Karpas-422 (cell line): ENCODE measurements at regions not wholly inside any gene's neighbourhood (a gene's known extent, or its start where the extent isn't known, plus 50 kb on each side); places are given as distances from the start of the nearest gene placed in this dataset.
"Not testable (repeated sequence)": the region's sequence is repeated elsewhere in the genome, so short reads cannot be mapped to it uniquely, and the experiment has no call there.

Experiments
- DNase-seq: peaks from one replicate; pipeline ENCODE4 v3.0.0-alpha.2; 2015
- H2AFZ ChIP-seq: fragments of 200-600 bp; sonication (generic); 2 replicates; pipeline ENCODE4 v1.6.1; 2014; ENCODE audit warnings: antibody characterized with exemption, low read length, mixed read lengths
- H3K27ac ChIP-seq: fragments of 200-600 bp; sonication (generic); 2 replicates; pipeline ENCODE4 v1.5.1; 2014; ENCODE audit warnings: mild to moderate bottlenecking, low read length, moderate library complexity
- H3K27me3 ChIP-seq: fragments of 200-600 bp; sonication (generic); 2 replicates; pipeline ENCODE4 v1.6.1; 2014; ENCODE audit warnings: low read length, mixed read lengths
- H3K36me3 ChIP-seq: fragments of 200-600 bp; sonication (generic); 2 replicates; pipeline ENCODE4 v1.6.1; 2014; ENCODE audit warnings: low read length, mixed read lengths; ENCODE audit not compliant: insufficient read depth
- H3K4me1 ChIP-seq: fragments of 200-600 bp; sonication (generic); 2 replicates; pipeline ENCODE4 v1.6.1; 2014; ENCODE audit warnings: mild to moderate bottlenecking, low read length, mixed read lengths
- H3K4me2 ChIP-seq: fragments of 200-600 bp; sonication (generic); 2 replicates; pipeline ENCODE4 v1.6.1; 2014; ENCODE audit warnings: low read length, low read depth, mild to moderate bottlenecking; ENCODE audit not compliant: poor library complexity, severe bottlenecking
- H3K4me3 ChIP-seq: fragments of 200-600 bp; sonication (generic); 2 replicates; pipeline ENCODE4 v1.5.1; 2014; ENCODE audit warnings: mild to moderate bottlenecking, antibody characterized with exemption, low read length, mixed read lengths
- H3K79me2 ChIP-seq: fragments of 200-600 bp; sonication (generic); 2 replicates; pipeline ENCODE4 v1.6.1; 2014; ENCODE audit warnings: mild to moderate bottlenecking, low read length, mixed read lengths
- H3K9ac ChIP-seq: fragments of 200-600 bp; sonication (generic); 2 replicates; pipeline ENCODE4 v1.6.0; 2014; ENCODE audit warnings: low read length
- H3K9me2 ChIP-seq: fragments of 200-600 bp; sonication (generic), shearing (Covaris generic); replicated peaks from 2 replicates; pipeline ENCODE4 v1.6.0; 2014; ENCODE audit warnings: mild to moderate bottlenecking, low read length, moderate library complexity; ENCODE audit not compliant: insufficient read depth
- H3K9me3 ChIP-seq: fragments of 300-700, 200-600 bp; sonication (generic); 2 replicates; pipeline ENCODE4 v1.6.1; 2014; ENCODE audit warnings: low read length, mixed read lengths
- H4K20me1 ChIP-seq: fragments of 200-600 bp; sonication (generic); 2 replicates; pipeline ENCODE4 v1.6.1; 2014; ENCODE audit warnings: mild to moderate bottlenecking, antibody characterized with exemption, low read length, low read depth; ENCODE audit not compliant: insufficient read depth

DNA sequence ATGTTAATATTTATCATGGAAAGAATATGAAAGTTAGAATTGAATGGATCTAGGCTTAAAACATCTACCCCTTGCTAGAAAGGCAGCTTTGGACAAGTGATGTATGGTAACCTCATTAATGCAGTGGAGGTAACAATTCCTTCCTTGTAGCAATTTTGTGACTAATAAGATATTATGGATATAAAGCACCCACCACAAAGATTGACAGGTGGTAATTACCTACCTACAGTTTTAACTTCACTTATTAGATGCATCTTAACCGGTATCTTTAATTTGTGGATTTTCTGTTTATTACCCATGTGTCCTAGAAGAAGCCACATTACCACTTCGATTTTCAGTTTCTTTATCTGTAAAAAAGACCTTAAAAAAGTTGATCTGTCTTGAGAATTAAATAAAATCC lies 367.0 kb downstream of the DSC3 start:
- Histone ChIP-seq H3K9me2 (no peaks in the 10 kb centered on the region), H3K4me3 (no peak overlapping the region), H3K4me2 (no peak overlapping the region), H4K20me1 (no peaks in the 10 kb centered on the region), H3K79me2 (no peaks in the 10 kb centered on the region), H3K4me1 (no peaks in the 10 kb centered on the region), H3K9me3 (no peaks in the 10 kb centered on the region), H3K9ac (no peak overlapping the region), H3K27me3 (no peaks in the 10 kb centered on the region), H2AFZ (no peak overlapping the region), H3K36me3 (no peaks in the 10 kb centered on the region), H3K27ac (no peak overlapping the region)
- no peak for DNase-seq

DNA sequence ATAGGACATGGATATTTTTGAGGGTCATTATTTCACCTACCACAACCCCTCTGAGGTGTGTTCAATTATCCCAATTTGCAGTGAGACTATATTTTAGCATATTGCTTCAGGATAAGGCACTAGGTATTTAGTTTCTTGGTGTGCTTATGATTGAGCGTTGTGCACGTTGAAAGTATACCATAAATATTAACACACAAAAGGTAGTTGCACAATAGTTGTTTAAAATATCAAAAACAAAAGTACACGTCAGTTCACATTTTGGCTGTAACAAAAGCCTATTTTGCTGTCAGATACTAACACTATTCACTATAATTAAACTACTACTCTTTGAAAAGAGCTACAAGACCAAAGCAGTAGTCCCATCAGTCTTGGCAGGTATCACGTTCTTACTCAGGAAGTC lies 367.5 kb downstream of the DSC3 start:
- Histone ChIP-seq H3K4me3 (no peak overlapping the region), H3K9ac (no peak overlapping the region), H2AFZ (no peak overlapping the region), H3K4me1 (no peaks in the 10 kb centered on the region), H3K9me3 (no peaks in the 10 kb centered on the region), H3K4me2 (no peak overlapping the region), H3K9me2 (no peaks in the 10 kb centered on the region), H3K36me3 (no peaks in the 10 kb centered on the region), H3K27ac (no peak overlapping the region), H3K79me2 (no peaks in the 10 kb centered on the region), H4K20me1 (no peaks in the 10 kb centered on the region), H3K27me3 (no peaks in the 10 kb centered on the region)
- DNase-seq = no peak

DNA sequence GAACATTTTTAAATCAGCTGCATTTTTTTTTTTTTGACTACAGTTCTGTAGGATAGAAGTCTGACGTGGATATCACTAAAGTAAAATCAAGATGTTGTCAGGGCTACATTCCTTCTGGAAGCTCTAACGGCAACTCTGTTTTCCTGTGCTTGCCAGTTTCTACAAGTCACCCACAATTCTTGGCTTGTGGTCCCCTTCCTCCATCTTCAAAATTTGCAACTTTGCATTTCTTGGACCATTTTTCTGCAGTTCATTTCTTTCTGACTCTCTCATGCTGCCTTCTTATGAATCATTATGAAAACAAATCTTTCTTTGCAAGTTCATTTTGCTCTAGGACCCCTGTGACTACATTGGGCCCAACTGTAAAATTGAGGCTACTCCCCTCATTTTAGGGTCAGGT lies 367.9 kb downstream of the DSC3 start:
- Histone ChIP-seq H2AFZ (no peak overlapping the region), H3K9ac (no peak overlapping the region), H3K79me2 (no peaks in the 10 kb centered on the region), H3K9me3 (no peaks in the 10 kb centered on the region), H3K27ac (no peak overlapping the region), H4K20me1 (no peaks in the 10 kb centered on the region), H3K4me3 (no peak overlapping the region), H3K27me3 (no peaks in the 10 kb centered on the region), H3K4me2 (no peak overlapping the region), H3K4me1 (no peaks in the 10 kb centered on the region), H3K9me2 (no peaks in the 10 kb centered on the region), H3K36me3 (no peaks in the 10 kb centered on the region)
- no peak for DNase-seq

DNA sequence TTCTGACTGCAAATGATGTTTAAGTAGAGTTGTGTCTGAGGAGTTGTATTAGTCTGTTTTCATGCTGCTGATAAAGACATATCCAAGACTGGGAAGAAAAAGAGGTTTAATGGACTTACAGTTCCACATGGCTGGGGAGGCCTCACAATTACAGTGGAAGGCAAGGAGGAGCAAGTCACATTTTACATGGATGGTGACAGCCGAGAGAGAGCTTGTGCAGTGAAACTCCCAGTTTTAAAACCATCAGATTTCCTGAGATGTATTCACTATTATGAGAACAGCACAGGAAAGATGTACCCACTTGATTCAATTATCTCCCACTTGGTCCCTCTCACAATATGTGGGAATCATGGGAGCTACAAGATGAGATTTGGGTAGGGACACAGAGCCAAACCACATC lies 370.1 kb downstream of the DSC3 start:
- H3K79me2 ChIP-seq, H3K4me1 ChIP-seq, H4K20me1 ChIP-seq, H3K36me3 ChIP-seq, H3K27me3 ChIP-seq, H3K9ac ChIP-seq, DNase-seq, H3K27ac ChIP-seq, H3K4me2 ChIP-seq, H2AFZ ChIP-seq, H3K9me2 ChIP-seq, H3K9me3 ChIP-seq, H3K4me3 ChIP-seq: not testable (repeated sequence)

DNA sequence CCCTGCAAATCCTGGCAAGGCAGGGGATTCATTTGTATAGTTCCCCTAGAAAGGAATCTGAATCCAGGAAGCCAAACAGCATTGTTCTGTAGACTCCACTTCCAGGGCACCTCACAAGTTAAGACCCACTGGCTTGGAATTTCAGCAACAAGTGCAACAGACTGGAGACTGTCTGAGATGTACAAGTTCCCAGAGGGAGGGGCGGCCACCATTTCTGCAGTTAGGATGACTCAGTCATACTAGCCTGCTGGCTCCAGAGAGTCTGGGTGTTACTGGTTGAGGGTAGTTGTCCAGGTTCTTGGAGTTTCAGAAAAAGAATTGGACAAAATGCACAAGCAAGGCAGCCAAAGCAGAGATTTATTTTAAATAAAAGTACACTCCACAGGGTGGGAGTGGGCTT lies 384.2 kb downstream of the DSC3 start:
- Histone ChIP-seq H4K20me1 (no peaks in the 10 kb centered on the region), H2AFZ (no peak overlapping the region), H3K27me3 (no peaks in the 10 kb centered on the region), H3K9me3 (no peaks in the 10 kb centered on the region), H3K4me3 (no peak overlapping the region), H3K9me2 (no peaks in the 10 kb centered on the region), H3K36me3 (no peaks in the 10 kb centered on the region), H3K4me1 (no peaks in the 10 kb centered on the region), H3K79me2 (no peaks in the 10 kb centered on the region), H3K9ac (no peak overlapping the region), H3K4me2 (no peak overlapping the region), H3K27ac (no peak overlapping the region)
- DNase-seq = no peak

DNA sequence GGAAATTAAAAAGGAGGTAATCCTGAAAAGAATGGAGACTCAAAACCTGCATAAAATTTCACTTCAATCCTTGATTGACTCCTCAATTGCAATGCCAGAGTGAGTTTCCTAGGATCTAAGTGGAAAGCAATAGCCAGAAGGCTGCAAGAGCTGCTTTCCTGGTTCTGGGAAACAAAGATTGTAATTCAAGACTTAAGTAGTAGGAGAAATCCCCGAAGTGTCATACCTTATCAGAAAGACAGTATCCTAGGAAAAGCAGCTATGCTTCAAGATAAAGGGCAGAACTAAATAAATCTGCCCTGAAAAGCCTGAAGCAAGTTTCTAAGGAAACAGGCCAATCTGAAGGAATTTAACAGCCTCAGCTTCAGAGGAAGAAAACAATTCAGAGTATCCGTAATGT lies 390.2 kb downstream of the DSC3 start:
- Histone ChIP-seq H3K27me3 (no peaks in the 10 kb centered on the region), H3K79me2 (no peaks in the 10 kb centered on the region), H3K9ac (no peak overlapping the region), H3K9me3 (no peaks in the 10 kb centered on the region), H4K20me1 (no peaks in the 10 kb centered on the region), H3K4me3 (no peak overlapping the region), H3K27ac (no peak overlapping the region), H3K4me1 (no peaks in the 10 kb centered on the region), H3K9me2 (no peaks in the 10 kb centered on the region), H3K36me3 (no peaks in the 10 kb centered on the region), H3K4me2 (no peak overlapping the region), H2AFZ (no peak overlapping the region)
- no peak for DNase-seq

DNA sequence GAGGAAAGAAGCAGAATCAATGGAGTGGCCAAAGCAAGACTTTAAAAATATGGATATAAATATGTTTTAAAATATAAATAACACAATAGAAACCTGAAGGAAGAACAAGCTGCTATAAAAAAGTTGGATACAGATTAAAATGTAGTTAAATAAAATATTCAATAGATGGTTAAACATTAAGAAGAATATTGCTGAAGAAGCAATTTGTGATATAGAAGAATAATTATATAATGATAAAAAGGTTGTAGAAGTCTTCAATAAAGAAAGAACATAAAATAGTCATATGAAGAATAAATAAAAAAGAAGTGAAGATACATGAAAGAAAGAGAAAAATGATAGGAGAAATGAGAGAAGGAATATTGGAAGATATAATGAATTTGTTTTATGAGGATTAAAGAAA lies 392.0 kb downstream of the DSC3 start:
- H3K79me2 ChIP-seq = no peaks in the 10 kb centered on the region
- H3K4me3 ChIP-seq = no peak overlapping the region
- no peaks in the 10 kb centered on the region for H3K9me2 ChIP-seq
- H3K27me3 ChIP-seq = no peaks in the 10 kb centered on the region
- no peak overlapping the region for H3K4me2 ChIP-seq
- H3K9ac ChIP-seq = no peak overlapping the region
- no peaks in the 10 kb centered on the region for H3K9me3 ChIP-seq
- H3K36me3 ChIP-seq = no peaks in the 10 kb centered on the region
- H2AFZ ChIP-seq = no peak overlapping the region
- no peaks in the 10 kb centered on the region for H4K20me1 ChIP-seq
- no peaks in the 10 kb centered on the region for H3K4me1 ChIP-seq
- DNase-seq = no peak
- no peak overlapping the region for H3K27ac ChIP-seq

DNA sequence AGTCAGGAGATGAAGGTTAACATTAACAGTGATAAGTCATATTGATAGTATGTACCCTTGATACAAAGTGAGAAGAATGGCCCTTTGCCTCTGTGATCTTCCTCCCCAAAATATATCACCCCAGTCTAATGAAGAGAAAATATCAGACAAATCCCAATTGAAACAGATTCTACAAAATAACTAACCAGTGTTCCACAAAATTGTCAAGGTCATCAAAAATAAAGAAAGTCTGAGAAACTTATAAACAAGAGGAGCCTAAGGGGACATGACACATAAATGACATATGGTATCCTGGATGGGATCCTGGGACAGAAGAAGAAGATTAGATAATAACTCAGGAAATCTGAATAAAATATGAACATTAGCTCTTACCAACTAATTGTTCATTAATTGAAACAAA lies 398.4 kb downstream of the DSC3 start:
- Histone ChIP-seq H3K79me2 (no peaks in the 10 kb centered on the region), H3K27ac (no peak overlapping the region), H3K9me3 (no peaks in the 10 kb centered on the region), H3K4me3 (no peak overlapping the region), H3K9ac (no peak overlapping the region), H3K36me3 (no peaks in the 10 kb centered on the region), H4K20me1 (no peaks in the 10 kb centered on the region), H3K27me3 (no peaks in the 10 kb centered on the region), H3K4me1 (no peaks in the 10 kb centered on the region), H3K9me2 (no peaks in the 10 kb centered on the region), H2AFZ (no peak overlapping the region), H3K4me2 (no peak overlapping the region)
- no peak for DNase-seq

DNA sequence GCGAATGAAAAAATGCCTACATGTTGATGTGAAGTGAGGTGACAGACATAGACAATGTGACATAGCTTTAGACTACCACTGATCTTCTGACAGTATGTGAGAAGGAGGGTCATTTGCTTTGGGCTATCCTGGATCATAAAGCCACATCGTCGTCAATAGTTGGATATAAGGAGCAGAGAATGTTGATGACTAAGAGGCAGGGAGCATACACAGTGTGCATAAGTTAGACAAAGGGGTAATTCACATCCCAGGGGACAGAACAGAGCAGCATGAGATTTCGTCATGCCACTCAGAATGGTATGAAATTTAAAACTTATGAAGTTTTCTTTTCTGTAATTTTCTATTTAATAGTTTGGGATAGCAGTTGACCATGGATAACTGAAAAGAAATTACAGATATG lies 403.2 kb downstream of the DSC3 start:
- H3K4me3 ChIP-seq = no peak overlapping the region
- no peaks in the 10 kb centered on the region for H4K20me1 ChIP-seq
- H3K9me3 ChIP-seq = no peaks in the 10 kb centered on the region
- H3K79me2 ChIP-seq = no peaks in the 10 kb centered on the region
- DNase-seq = no peak
- H3K4me1 ChIP-seq = no peaks in the 10 kb centered on the region
- no peak overlapping the region for H3K4me2 ChIP-seq
- no peak overlapping the region for H3K27ac ChIP-seq
- no peaks in the 10 kb centered on the region for H3K9me2 ChIP-seq
- H3K36me3 ChIP-seq = no peaks in the 10 kb centered on the region
- H2AFZ ChIP-seq = no peak overlapping the region
- no peak overlapping the region for H3K9ac ChIP-seq
- no peaks in the 10 kb centered on the region for H3K27me3 ChIP-seq
